Activated naive CD4-positive, alpha-beta T cell treated with anti-CD3 and anti-CD28 coated beads, Interleukin-2, amount 10 ng/mL, durations not matched to agents 7 days and 5 days (primary cell): ENCODE measurements at regions not wholly inside any gene's neighbourhood (a gene's known extent, or its start where the extent isn't known, plus 50 kb on each side); places are given as distances from the start of the nearest gene placed in this dataset.
A peak's percentile ranks its signal among the peaks of the same experiment; 100 is the strongest.

ENCODE experiments used
- CTCF ChIA-PET: fragments of 350-600 bp; sonication (Branson Sonifier 250); formaldehyde crosslinking; loops from one replicate; lab custom pipeline; 2021; ENCODE audit warnings: antibody characterized with exemption; lab: Charles Lee
- DNase-seq: peaks from one replicate; pipeline ENCODE4 v3.0.0-alpha.2; 2020
- H3K27ac Mint-ChIP-seq: one replicate; pipeline ENCODE4 v1.8.0; 2021; ENCODE audit warnings: mild to moderate bottlenecking, moderate library complexity, mixed read lengths
- H3K27me3 Mint-ChIP-seq: one replicate; pipeline ENCODE4 v1.8.0; 2021; ENCODE audit warnings: mild to moderate bottlenecking, mixed read lengths
- H3K36me3 Mint-ChIP-seq: one replicate; pipeline ENCODE4 v1.8.0; 2021; ENCODE audit warnings: mixed read lengths
- H3K4me1 Mint-ChIP-seq: one replicate; pipeline ENCODE4 v1.8.0; 2021; ENCODE audit warnings: mixed read lengths
- H3K4me3 Mint-ChIP-seq: one replicate; pipeline ENCODE4 v1.8.0; 2021; ENCODE audit warnings: mild to moderate bottlenecking, moderate library complexity, mixed read lengths
- H3K9me3 Mint-ChIP-seq: one replicate; pipeline ENCODE4 v1.8.0; 2021; ENCODE audit warnings: mixed read lengths

- CTCF ChIA-PET: no interaction called here
- Mint-ChIP-seq H3K27ac (no peak overlapping the region), H3K36me3 (no peaks in the 10 kb centered on the region), H3K4me3 (no peak overlapping the region), H3K9me3 (no peaks in the 10 kb centered on the region), H3K27me3 (peaks cover 6% of the 10 kb centered on the region), H3K4me1 (no peaks in the 10 kb centered on the region)
- no peak for DNase-seq
Observed at GRCh38 chr20:48238781-48239180, 453.5 kb upstream of the SULF2 start.

- Mint-ChIP-seq H3K4me3 (no peak overlapping the region), H3K36me3 (no peaks in the 10 kb centered on the region), H3K27me3 (peaks cover 6% of the 10 kb centered on the region), H3K9me3 (no peaks in the 10 kb centered on the region), H3K4me1 (no peaks in the 10 kb centered on the region), H3K27ac (no peak overlapping the region)
- CTCF ChIA-PET: no interaction called here
- DNase-seq: no peak
Observed at GRCh38 chr20:48238326-48238725, 453.0 kb upstream of the SULF2 start.

- H3K4me1 Mint-ChIP-seq: no peaks in the 10 kb centered on the region
- CTCF ChIA-PET: no interaction called here
Observed at GRCh38 chr20:48236000-48236970, 451.0 kb upstream of the SULF2 start.

GRCh38 chr20:48234951-48235350, 449.7 kb upstream of the SULF2 start:
- CTCF ChIA-PET: no interaction called here
- H3K36me3 Mint-ChIP-seq: no peaks in the 10 kb centered on the region

More at GRCh38 chr20:48236000-48236970, 451.0 kb upstream of the SULF2 start:
- Mint-ChIP-seq H3K27me3 (peaks cover 4% of the 10 kb centered on the region), H3K36me3 (no peaks in the 10 kb centered on the region), H3K9me3 (peaks cover 6% of the 10 kb centered on the region), H3K4me3 (no peak overlapping the region), H3K27ac (no peak overlapping the region)
- no peak for DNase-seq

GRCh38 chr20:48231253-48231930, 446.1 kb upstream of the SULF2 start:
- H3K4me3 Mint-ChIP-seq: no peak overlapping the region
- CTCF ChIA-PET: no interaction called here
- H3K36me3 Mint-ChIP-seq: no peaks in the 10 kb centered on the region
- no peaks in the 10 kb centered on the region for H3K4me1 Mint-ChIP-seq
- H3K27me3 Mint-ChIP-seq: peaks cover 9% of the 10 kb centered on the region
- peak; percentile 1 for DNase-seq
- peaks cover 17% of the 10 kb centered on the region for H3K9me3 Mint-ChIP-seq
- no peak overlapping the region for H3K27ac Mint-ChIP-seq

More at GRCh38 chr20:48234951-48235350, 449.7 kb upstream of the SULF2 start:
- peaks cover 9% of the 10 kb centered on the region for H3K27me3 Mint-ChIP-seq
- no peak for DNase-seq
- peaks cover 10% of the 10 kb centered on the region for H3K9me3 Mint-ChIP-seq
- H3K4me1 Mint-ChIP-seq: no peaks in the 10 kb centered on the region
- H3K27ac Mint-ChIP-seq: no peak overlapping the region
- H3K4me3 Mint-ChIP-seq: no peak overlapping the region

GRCh38 chr20:48230216-48230615, 444.9 kb upstream of the SULF2 start:
- no peak overlapping the region for H3K27ac Mint-ChIP-seq
- H3K27me3 Mint-ChIP-seq: peaks cover 12% of the 10 kb centered on the region

GRCh38 chr20:48227381-48227780, 442.1 kb upstream of the SULF2 start:
- no peak overlapping the region for H3K4me3 Mint-ChIP-seq
- peaks cover 17% of the 10 kb centered on the region for H3K9me3 Mint-ChIP-seq
- peaks cover 12% of the 10 kb centered on the region for H3K27me3 Mint-ChIP-seq
- CTCF ChIA-PET: no interaction called here
- no peaks in the 10 kb centered on the region for H3K36me3 Mint-ChIP-seq
- H3K27ac Mint-ChIP-seq: no peak overlapping the region
- H3K4me1 Mint-ChIP-seq: no peaks in the 10 kb centered on the region
- DNase-seq: no peak

More at GRCh38 chr20:48230216-48230615, 444.9 kb upstream of the SULF2 start:
- Mint-ChIP-seq H3K4me3 (no peak overlapping the region), H3K9me3 (peaks cover 17% of the 10 kb centered on the region), H3K36me3 (no peaks in the 10 kb centered on the region), H3K4me1 (no peaks in the 10 kb centered on the region)
- no peak for DNase-seq
- CTCF ChIA-PET: no interaction called here

- peaks cover 12% of the 10 kb centered on the region for H3K27me3 Mint-ChIP-seq
Observed at GRCh38 chr20:48226642-48227041, 441.4 kb upstream of the SULF2 start.

GRCh38 chr20:48224533-48225050, 439.3 kb upstream of the SULF2 start:
- CTCF ChIA-PET: no interaction called here
- DNase-seq: no peak
- Mint-ChIP-seq H3K9me3 (peaks cover 4% of the 10 kb centered on the region), H3K4me1 (no peaks in the 10 kb centered on the region), H3K27me3 (peaks cover 8% of the 10 kb centered on the region), H3K4me3 (no peak overlapping the region), H3K36me3 (no peaks in the 10 kb centered on the region), H3K27ac (no peak overlapping the region)

More at GRCh38 chr20:48226642-48227041, 441.4 kb upstream of the SULF2 start:
- Mint-ChIP-seq H3K4me1 (no peaks in the 10 kb centered on the region), H3K9me3 (peaks cover 14% of the 10 kb centered on the region), H3K27ac (no peak overlapping the region), H3K4me3 (no peak overlapping the region), H3K36me3 (no peaks in the 10 kb centered on the region)
- no peak for DNase-seq
- CTCF ChIA-PET: no interaction called here

- DNase-seq: no peak
- H3K36me3 Mint-ChIP-seq: no peaks in the 10 kb centered on the region
- H3K4me3 Mint-ChIP-seq: no peak overlapping the region
- no peak overlapping the region for H3K27ac Mint-ChIP-seq
- peaks cover 8% of the 10 kb centered on the region for H3K27me3 Mint-ChIP-seq
- no peaks in the 10 kb centered on the region for H3K9me3 Mint-ChIP-seq
- CTCF ChIA-PET: no interaction called here
- no peaks in the 10 kb centered on the region for H3K4me1 Mint-ChIP-seq
Observed at GRCh38 chr20:48223715-48224114, 438.4 kb upstream of the SULF2 start.

GRCh38 chr20:48222595-48223180, 437.4 kb upstream of the SULF2 start:
- no peak overlapping the region for H3K27ac Mint-ChIP-seq
- CTCF ChIA-PET: no interaction called here
- DNase-seq: no peak
- no peak overlapping the region for H3K4me3 Mint-ChIP-seq
- H3K9me3 Mint-ChIP-seq: no peaks in the 10 kb centered on the region
- no peaks in the 10 kb centered on the region for H3K36me3 Mint-ChIP-seq
- no peaks in the 10 kb centered on the region for H3K4me1 Mint-ChIP-seq
- H3K27me3 Mint-ChIP-seq: peaks cover 8% of the 10 kb centered on the region

GRCh38 chr20:48220033-48220633, 434.9 kb upstream of the SULF2 start:
- Mint-ChIP-seq H3K9me3 (no peaks in the 10 kb centered on the region), H3K4me1 (no peaks in the 10 kb centered on the region), H3K27me3 (peaks cover 4% of the 10 kb centered on the region), H3K4me3 (no peak overlapping the region), H3K36me3 (no peaks in the 10 kb centered on the region), H3K27ac (no peak overlapping the region)
- no peak for DNase-seq
- CTCF ChIA-PET: no interaction called here

- CTCF ChIA-PET: no interaction called here
Observed at GRCh38 chr20:48219306-48219705, 434.0 kb upstream of the SULF2 start.

GRCh38 chr20:48217190-48217589, 431.9 kb upstream of the SULF2 start:
- Mint-ChIP-seq H3K4me3 (no peak overlapping the region), H3K4me1 (no peaks in the 10 kb centered on the region), H3K27ac (no peak overlapping the region), H3K27me3 (peaks cover 4% of the 10 kb centered on the region), H3K36me3 (no peaks in the 10 kb centered on the region), H3K9me3 (no peaks in the 10 kb centered on the region)
- DNase-seq: no peak
- CTCF ChIA-PET: no interaction called here

More at GRCh38 chr20:48219306-48219705, 434.0 kb upstream of the SULF2 start:
- no peak overlapping the region for H3K27ac Mint-ChIP-seq
- no peak for DNase-seq
- no peaks in the 10 kb centered on the region for H3K4me1 Mint-ChIP-seq
- H3K4me3 Mint-ChIP-seq: no peak overlapping the region
- H3K27me3 Mint-ChIP-seq: peaks cover 4% of the 10 kb centered on the region
- no peaks in the 10 kb centered on the region for H3K36me3 Mint-ChIP-seq
- H3K9me3 Mint-ChIP-seq: no peaks in the 10 kb centered on the region
